K562 (cell line): ENCODE measurements at regions not wholly inside any gene's neighbourhood (a gene's known extent, or its start where the extent isn't known, plus 50 kb on each side); places are given as distances from the start of the nearest gene placed in this dataset.

Experiments used
- ATAC-seq: fragments of 200-7000 bp; cut with Tn5 transposase; 3 replicates; pipeline ENCODE4 v1.9.1; 2020; ENCODE audit warnings: moderate library complexity
- BruUV-seq: library from RNA; stranded (reverse); fragments of 400-500 nt; replicated peaks from 2 replicates; lab custom pipeline; 2021; lab: Mats Ljungman, UMichigan
- CTCF ChIA-PET: fragments of 300-600 bp; formaldehyde crosslinking; extraction: SDS; loops from one replicate; lab custom pipeline; 2021; ENCODE audit warnings: low intra/inter-chr PET ratio; lab: Yijun Ruan, JAX
- POLR2A ChIA-PET: fragments of 300-600, 350-650 bp; sonication (Branson Sonifier 250); formaldehyde crosslinking; extraction: SDS; loops from one replicate; lab custom pipeline; 2021; ENCODE audit warnings: antibody characterized with exemption, inconsistent platforms; lab: Yijun Ruan, JAX
- DNase-seq, 4 experiments: peaks; one replicate each; pipeline versions ENCODE4 v3.0.0 to v3.0.0-alpha.2; 2011 to 2018; ENCODE audit warnings: low spot score in 3 of 4, mixed read lengths in 3 of 4; ENCODE audit errors: extremely low read depth in 1 of 4
- FAIRE-seq: peaks from 2 replicates; lab custom pipeline; 2011; peaks lifted over from hg19 to GRCh38; lab: Jason Lieb, UNC
- H2AFZ ChIP-seq: 2 replicates; pipeline ENCODE4 v1.6.0; 2011; ENCODE audit warnings: low read depth, low read length, control low read depth, inconsistent platforms
- H3K27ac ChIP-seq: fragments of 200-600 bp; 3 replicates; pipeline ENCODE4 v1.8.0; 2011; ENCODE audit warnings: low read depth, mild to moderate bottlenecking, control low read depth, inconsistent platforms, low read length, moderate library complexity, mixed read lengths; ENCODE audit errors: extremely low read depth
- H3K27me3 ChIP-seq, 2 experiments: fragments of 300-600 bp in 1 of 2; 2 replicates in 1 of 2; 3 replicates in 1 of 2; pipeline versions ENCODE4 v1.6.0 to v1.8.0; 2011; ENCODE audit warnings: inconsistent platforms in 2 of 2, low read length in 2 of 2, mild to moderate bottlenecking in 1 of 2, mixed read lengths in 1 of 2, moderate library complexity in 1 of 2; ENCODE audit not compliant: control insufficient read depth in 2 of 2, insufficient read depth in 2 of 2
- H3K36me3 ChIP-seq: fragments of 300-600 bp; 3 replicates; pipeline ENCODE4 v1.8.0; 2011; ENCODE audit warnings: mild to moderate bottlenecking, low read length, inconsistent platforms; ENCODE audit not compliant: control insufficient read depth, insufficient read depth
- H3K4me1 ChIP-seq, 2 experiments: fragments of 200-600 bp in 1 of 2; replicated peaks in 1 of 2; 2 replicates in 1 of 2; 3 replicates in 1 of 2; pipeline versions ENCODE4 v1.5.1 to v1.8.0; 2011; ENCODE audit warnings: inconsistent platforms in 2 of 2, low read length in 2 of 2, mild to moderate bottlenecking in 1 of 2, mixed read lengths in 1 of 2, moderate library complexity in 1 of 2; ENCODE audit not compliant: control insufficient read depth in 2 of 2, insufficient read depth in 2 of 2
- H3K4me2 ChIP-seq: 2 replicates; pipeline ENCODE4 v1.6.1; 2011; ENCODE audit warnings: low read length, control low read depth, inconsistent platforms, mixed read lengths; ENCODE audit not compliant: insufficient read depth
- H3K4me3 ChIP-seq: fragments of 200-600 bp; sonication (generic), shearing (Covaris generic); 2 replicates; pipeline ENCODE4 v1.5.1; 2016; ENCODE audit warnings: control low read depth, inconsistent platforms
- H3K79me2 ChIP-seq: fragments of 200-600 bp; 3 replicates; pipeline ENCODE4 v1.8.0; 2011; ENCODE audit warnings: low read length, inconsistent platforms; ENCODE audit not compliant: control insufficient read depth, insufficient read depth
- H3K9ac ChIP-seq, 2 experiments: 2 replicates each; pipeline versions ENCODE4 v1.6.0 to v1.6.1; 2011; ENCODE audit warnings: low read depth in 2 of 2, low read length in 2 of 2, control low read depth in 1 of 2, inconsistent platforms in 1 of 2, mild to moderate bottlenecking in 1 of 2, mixed read lengths in 1 of 2; ENCODE audit not compliant: insufficient read depth in 1 of 2
- H3K9me1 ChIP-seq: one replicate; pipeline ENCODE4 v1.6.0; 2011; ENCODE audit warnings: inconsistent platforms, mild to moderate bottlenecking, low read length, moderate library complexity; ENCODE audit not compliant: control insufficient read depth, insufficient read depth
- H3K9me3 ChIP-seq: replicated peaks from 2 replicates; pipeline ENCODE4 v1.5.1; 2011; ENCODE audit warnings: low read depth, low read length, inconsistent platforms; ENCODE audit not compliant: control insufficient read depth, insufficient read depth
- H4K20me1 ChIP-seq: replicated peaks from 2 replicates; pipeline ENCODE4 v1.6.1; 2011; ENCODE audit warnings: low read length, inconsistent platforms, mixed read lengths; ENCODE audit not compliant: control insufficient read depth, insufficient read depth
- C11orf30 ChIP-seq: fragments of 450-650 bp; IDR thresholded peaks from 2 replicates; pipeline ENCODE4 v1.6.1; 2016; ENCODE audit warnings: low read depth, mild to moderate bottlenecking
- HDAC8 ChIP-seq: fragments of 450-650 bp; IDR thresholded peaks from 2 replicates; pipeline ENCODE4 v1.6.1; 2016; ENCODE audit warnings: mild to moderate bottlenecking, missing genetic modification characterization, moderate library complexity, missing compliant biosample characterization
- HMGXB4 ChIP-seq: sonication (generic); formaldehyde crosslinking; IDR thresholded peaks from 2 replicates; pipeline ENCODE4 v1.8.1; 2023; ENCODE audit warnings: mild to moderate bottlenecking, missing genetic modification reagents
- HNRNPL ChIP-seq: fragments of 200-400 bp; formaldehyde crosslinking; IDR thresholded peaks from 2 replicates; pipeline ENCODE4 v1.6.1; 2017; ENCODE audit warnings: low read depth, mild to moderate bottlenecking, low read length
- MCM5 ChIP-seq: fragments of 450-650 bp; IDR thresholded peaks from 2 replicates; pipeline ENCODE4 v1.6.1; 2016; ENCODE audit warnings: low read depth
- MECOM ChIP-seq: fragments of 250-450 bp; sonication (Bioruptor Pico); IDR thresholded peaks from 2 replicates; pipeline ENCODE4 v1.8.0; 2022; ENCODE audit warnings: inconsistent platforms
- MTF1 ChIP-seq: fragments of 250-450 bp; sonication (Bioruptor Pico); IDR thresholded peaks from 2 replicates; pipeline ENCODE4 v1.9.0; 2021; ENCODE audit warnings: moderate library complexity, mild to moderate bottlenecking, inconsistent platforms, borderline replicate concordance
- NR2C1 ChIP-seq, 2 experiments: fragments of 450-650 bp; IDR thresholded peaks; 2 replicates each; pipeline ENCODE4 v1.6.1; 2017; ENCODE audit warnings: mild to moderate bottlenecking in 2 of 2, antibody characterized with exemption in 1 of 2, inconsistent platforms in 1 of 2, missing compliant biosample characterization in 1 of 2, missing genetic modification characterization in 1 of 2
- PML ChIP-seq: IDR thresholded peaks from 2 replicates; pipeline ENCODE4 v1.6.1; 2012; ENCODE audit warnings: low read length, inconsistent platforms
- PTBP1 ChIP-seq: fragments of 200-400 bp; formaldehyde crosslinking; IDR thresholded peaks from 2 replicates; pipeline ENCODE4 v1.6.1; 2017; ENCODE audit warnings: low read depth, low read length
- SMAD1 ChIP-seq: fragments of 150-350 bp; IDR thresholded peaks from 2 replicates; pipeline ENCODE4 v1.6.1; 2014; ENCODE audit warnings: low read length, low read depth; ENCODE audit not compliant: partially characterized antibody
- SREBF2 ChIP-seq: sonication (generic); formaldehyde crosslinking; IDR thresholded peaks from 2 replicates; pipeline ENCODE4 v1.4.0; 2020; ENCODE audit warnings: mild to moderate bottlenecking, missing genetic modification reagents
- ZBTB43 ChIP-seq: sonication (generic); formaldehyde crosslinking; IDR thresholded peaks from 2 replicates; pipeline ENCODE4 v1.8.0; 2023; ENCODE audit warnings: mild to moderate bottlenecking, missing genetic modification reagents
- ZNF24 ChIP-seq: fragments of 450-650 bp; IDR thresholded peaks from 2 replicates; pipeline ENCODE4 v1.6.1; 2016
- ZNF445 ChIP-seq: fragments of 250-450 bp; sonication (Bioruptor Pico); IDR thresholded peaks from 2 replicates; pipeline ENCODE4 v1.4.0; 2020; ENCODE audit warnings: low read depth, mild to moderate bottlenecking, moderate library complexity
- ZNF511 ChIP-seq: sonication (generic); formaldehyde crosslinking; IDR thresholded peaks from 2 replicates; pipeline ENCODE4 v1.8.0; 2022; ENCODE audit warnings: mild to moderate bottlenecking, missing genetic modification reagents
- ZNF699 ChIP-seq: fragments of 250-450 bp; sonication (Bioruptor Pico); IDR thresholded peaks from 2 replicates; pipeline ENCODE4 v1.8.0; 2021; ENCODE audit warnings: mild to moderate bottlenecking, moderate library complexity; ENCODE audit not compliant: insufficient replicate concordance
- WGBS: fragments of 100-300 bp; shearing (Covaris generic); methylation state at CpG from one replicate; pipeline ENCODE4 v1.1.6; 2016; ENCODE audit warnings: low coverage, mixed read lengths; ENCODE audit not compliant: insufficient coverage; ENCODE audit errors: missing lambda C conversion rate; 5-methylcytosine and 5-hydroxymethylcytosine counted together
- in situ Hi-C: fragments of 300-500 bp; cut with MboI; formaldehyde crosslinking; loops from 4 replicates; pipeline ENCODE4 v1.15.0; 2018; ENCODE audit warnings: inconsistent platforms, mixed read lengths
- intact Hi-C: fragments of 100-400 bp; cut with micrococcal nuclease; formaldehyde crosslinking; loops from 2 replicates; pipeline ENCODE4 v1.14.2; 2022

- H2AFZ ChIP-seq = no peak overlapping the region
- intact Hi-C loops (no loop called here), in situ Hi-C loops (no loop called here)
- no peak for TF ChIP-seq MTF1 (CRISPR knock-in tag)
- no peak for TF ChIP-seq PTBP1
- no peak for TF ChIP-seq SMAD1
- TF ChIP-seq MCM5 = no peak
- TF ChIP-seq HNRNPL = no peak
- no peak for TF ChIP-seq ZNF511 (CRISPR knock-in tag)
- TF ChIP-seq HMGXB4 (CRISPR knock-in tag) = no peak
- no peak for TF ChIP-seq ZNF24
- no peak for TF ChIP-seq HDAC8 (tag)
- TF ChIP-seq C11orf30 = no peak
- no peak for TF ChIP-seq ZNF699 (CRISPR knock-in tag)
- TF ChIP-seq MECOM (CRISPR knock-in tag) = no peak
- TF ChIP-seq PML = no peak
- TF ChIP-seq ZBTB43 (CRISPR knock-in tag) = no peak
- TF ChIP-seq NR2C1 (IDR thresholded peaks at IDR 0.05) = no peak
- TF ChIP-seq NR2C1 (tag; IDR thresholded peaks at IDR 0.05) = no peak
- no peak for TF ChIP-seq SREBF2 (CRISPR knock-in tag)
- TF ChIP-seq ZNF445 (CRISPR knock-in tag) = no peak
- H3K4me3 ChIP-seq = no peak overlapping the region
- FAIRE-seq = no peak
- peaks cover 9 to 39% of the 10 kb centered on the region in 2 experiments; a peak in 4 of 5 replicates for H3K27me3 ChIP-seq
- no peaks in the 10 kb centered on the region for H3K9me3 ChIP-seq
- no peak for ATAC-seq
- POLR2A ChIA-PET = no interaction called here
- no peak for DNase-seq
- H3K79me2 ChIP-seq = no peaks in the 10 kb centered on the region
- H3K9me1 ChIP-seq = no peaks in the 10 kb centered on the region
- no peaks in the 10 kb centered on the region for H3K36me3 ChIP-seq
- BruUV-seq = no TSS peak
- CTCF ChIA-PET = no interaction called here
- no peaks in the 10 kb centered on the region for H4K20me1 ChIP-seq
- H3K9ac ChIP-seq = no peak overlapping the region
- H3K27ac ChIP-seq = no peak overlapping the region
- H3K4me1 ChIP-seq = no peaks in the 10 kb centered on the region; a peak in 1 of 5 replicates
- 2% methylated on average over 21 of the region's 21 CpGs for WGBS
- no peak overlapping the region for H3K4me2 ChIP-seq
Measured at GRCh38 chr2:16166327-16166981, 226.1 kb downstream of the MYCN start.
